HG03139 (cell line): ENCODE measurements at regions not wholly inside any gene's neighbourhood (a gene's known extent, or its start where the extent isn't known, plus 50 kb on each side); places are given as distances from the start of the nearest gene placed in this dataset.

Experiments
- ATAC-seq: cut with Tn5 transposase; IDR thresholded peaks from one replicate; pipeline ENCODE4 v1.9.1; 2021; ENCODE audit not compliant: unreplicated experiment

- ATAC-seq, result no peak
Measured at GRCh38 chr1:81032374-81032773, 768.4 kb upstream of the ADGRL2 start.

DNA sequence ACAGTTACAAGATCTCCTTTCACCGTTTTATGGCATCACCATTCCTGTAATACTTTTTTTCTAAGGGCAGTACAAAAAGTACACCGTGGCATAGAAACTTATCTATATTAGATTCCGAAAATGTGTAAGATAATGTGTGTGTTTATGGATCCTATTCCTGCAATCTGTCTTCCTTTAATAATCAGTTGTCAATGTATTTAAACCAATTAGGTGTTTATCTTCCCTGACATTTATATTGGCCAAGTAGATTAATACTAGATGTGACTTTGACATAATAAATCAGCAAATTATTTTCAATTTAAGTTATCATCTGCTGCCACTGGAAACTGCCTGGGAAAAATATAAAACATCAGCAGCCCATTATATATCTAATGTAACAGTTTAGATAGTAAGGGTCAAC is 770.3 kb upstream of the ADGRL2 start:
- no peak for ATAC-seq

DNA sequence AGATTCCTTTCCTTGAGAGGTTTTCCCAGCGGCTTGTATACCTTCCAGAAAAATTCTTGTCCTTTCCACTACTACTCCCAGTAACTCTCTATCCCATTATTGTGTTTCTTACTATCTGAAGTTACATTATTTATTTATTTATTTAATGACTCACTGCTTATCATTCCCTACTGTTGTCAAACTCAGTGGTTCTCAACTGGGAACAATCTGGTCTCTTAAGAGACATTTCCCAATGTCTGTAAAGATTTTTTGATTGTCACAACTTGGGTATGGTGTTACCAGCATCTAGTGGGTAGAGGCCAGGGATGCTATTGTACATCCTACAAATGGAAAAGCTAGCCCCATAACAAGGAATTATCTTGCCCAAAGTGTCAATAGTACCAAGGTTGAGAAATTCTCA is 771.5 kb upstream of the ADGRL2 start:
- ATAC-seq, result no peak

DNA sequence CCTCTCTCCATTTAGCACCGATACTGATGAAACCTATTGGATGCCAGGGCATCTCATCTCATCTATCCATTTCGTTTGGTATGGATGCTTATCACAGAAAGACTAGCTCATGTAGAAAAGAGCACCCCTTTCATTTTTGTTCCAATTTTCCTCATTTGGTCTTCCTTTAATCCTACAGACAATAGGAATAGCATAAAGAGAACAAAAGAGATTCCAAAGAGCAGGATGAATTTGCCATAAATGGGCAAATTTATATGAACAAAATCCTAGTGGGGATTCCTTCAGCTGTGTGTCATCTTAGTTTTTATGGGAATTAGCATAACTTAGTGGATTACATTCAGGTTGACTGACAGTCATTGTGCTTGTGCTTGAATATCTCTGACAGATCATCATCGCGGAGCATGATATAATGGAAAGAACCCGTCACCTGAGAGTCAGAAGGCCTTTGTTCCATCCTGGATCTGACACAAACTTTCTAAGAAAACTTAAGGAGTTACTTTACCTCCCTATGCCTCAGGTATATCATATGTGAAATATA is 777.5 kb upstream of the ADGRL2 start:
- no peak for ATAC-seq

DNA sequence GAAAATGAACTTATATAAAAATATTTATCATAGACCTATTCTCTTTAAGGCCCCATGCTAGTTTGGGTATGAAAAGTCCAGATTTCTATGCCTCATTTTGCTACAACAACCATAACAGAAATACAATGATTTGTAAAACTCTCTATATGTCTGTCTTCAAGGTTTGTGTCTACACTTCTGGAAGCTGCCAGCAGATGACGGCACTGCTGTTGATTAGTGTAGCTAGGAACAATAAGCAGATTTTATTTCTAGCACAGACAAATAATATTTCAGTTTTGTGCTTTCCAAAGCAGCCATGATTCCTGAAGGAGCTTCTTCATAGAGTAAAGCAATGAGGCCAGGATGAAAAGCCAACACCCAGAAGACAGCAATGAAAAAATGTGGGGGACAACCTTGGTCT is 779.6 kb upstream of the ADGRL2 start:
- ATAC-seq, result no peak

DNA sequence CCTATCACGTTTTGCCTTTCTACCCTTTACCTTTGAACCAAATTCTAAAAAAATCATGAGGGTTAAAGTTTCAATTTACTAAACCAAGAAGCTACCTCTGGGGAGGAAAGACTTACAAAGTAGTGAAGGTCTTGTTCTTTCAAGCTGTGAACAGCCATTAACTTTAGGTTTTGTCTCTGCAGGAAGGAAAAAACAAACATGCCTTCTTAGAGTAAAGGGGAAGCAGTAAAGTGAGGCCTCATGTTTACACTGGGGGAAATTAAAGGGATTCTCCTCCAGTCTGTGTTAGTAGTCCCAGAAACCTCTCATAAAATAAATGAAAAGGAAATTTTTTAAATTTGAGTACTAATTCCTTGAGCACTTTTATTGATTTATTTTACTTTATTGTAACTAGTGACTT is 780.2 kb upstream of the ADGRL2 start:
- ATAC-seq, result no peak

DNA sequence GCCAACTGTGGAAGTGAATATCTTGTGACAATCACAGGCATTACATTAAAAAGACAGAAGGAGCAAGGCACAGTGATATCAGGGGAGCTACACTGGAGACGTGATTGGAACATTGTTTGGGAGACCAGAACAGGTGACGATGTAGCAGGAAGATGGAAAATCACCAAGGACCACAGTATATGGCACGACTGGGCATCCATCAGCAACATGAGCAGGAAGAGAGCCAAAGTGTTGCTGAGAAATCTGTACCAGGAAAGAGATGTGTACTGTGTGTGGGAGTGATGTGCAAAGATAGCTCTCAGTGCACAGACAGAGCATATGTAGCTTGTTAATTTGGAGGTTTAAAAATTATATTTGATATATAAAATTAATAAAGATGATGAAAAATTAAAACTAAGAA is 790.6 kb upstream of the ADGRL2 start:
- ATAC-seq, result no peak

GRCh38 chr1:81008293-81008692 is 792.4 kb upstream of the ADGRL2 start:
- no peak for ATAC-seq

DNA sequence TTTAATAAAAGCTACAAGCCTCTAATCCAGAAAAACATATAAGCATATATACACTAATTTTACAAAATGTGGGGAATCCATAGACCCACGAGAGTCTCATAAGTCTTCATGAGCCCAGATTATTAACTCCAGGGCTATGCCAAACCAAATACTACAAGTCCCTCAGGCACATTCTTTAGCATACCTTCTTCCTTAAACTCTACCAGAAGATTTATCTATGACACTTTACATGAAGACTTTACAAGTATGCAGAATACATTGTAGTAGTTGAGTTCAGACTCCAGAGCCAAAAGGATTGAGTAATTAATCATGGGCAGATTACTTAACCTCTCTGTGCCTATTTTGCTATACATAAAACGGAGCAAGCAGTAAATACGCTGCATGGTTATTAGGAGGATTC is 793.7 kb upstream of the ADGRL2 start:
- ATAC-seq, result no peak

DNA sequence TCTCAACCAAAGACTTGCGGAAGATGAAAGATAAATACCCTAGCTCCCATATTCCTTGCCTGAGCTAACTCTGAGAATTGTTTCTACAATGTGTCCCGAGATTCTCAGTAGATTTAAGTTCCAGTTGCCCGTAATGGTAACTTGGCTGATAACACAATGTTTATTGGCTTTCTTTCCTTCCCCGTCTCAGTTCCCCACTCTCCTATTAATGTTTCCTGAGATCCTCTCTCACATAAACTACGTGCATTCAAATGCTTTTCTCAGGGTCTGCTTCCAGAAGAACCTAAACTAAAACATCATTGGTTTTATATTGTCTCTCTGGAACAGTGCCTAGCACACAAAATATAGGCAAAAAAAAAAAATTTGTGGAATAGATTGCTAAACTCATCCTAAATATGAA is 794.2 kb upstream of the ADGRL2 start:
- no peak for ATAC-seq

GRCh38 chr1:81004011-81004410 is 796.7 kb upstream of the ADGRL2 start:
- ATAC-seq, result no peak

DNA sequence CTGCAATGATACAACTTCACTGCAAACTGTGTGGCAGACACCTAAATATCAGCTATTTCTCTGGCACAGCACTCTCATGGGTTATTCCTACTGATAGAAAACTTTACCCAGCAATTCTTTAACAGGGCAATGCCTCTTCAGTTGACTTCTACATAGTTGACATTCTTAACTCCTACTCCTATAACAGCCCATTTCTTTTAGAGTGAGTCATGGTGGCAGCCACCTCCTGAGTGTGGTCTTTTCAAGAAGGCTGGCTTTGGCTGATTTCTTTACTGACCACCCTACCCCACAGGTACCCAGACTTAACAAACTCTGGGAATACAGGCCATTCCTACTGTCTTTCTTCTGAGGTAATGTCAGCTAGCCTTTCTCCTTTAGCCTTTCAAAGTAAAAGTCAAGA is 805.8 kb upstream of the ADGRL2 start:
- ATAC-seq, result no peak

DNA sequence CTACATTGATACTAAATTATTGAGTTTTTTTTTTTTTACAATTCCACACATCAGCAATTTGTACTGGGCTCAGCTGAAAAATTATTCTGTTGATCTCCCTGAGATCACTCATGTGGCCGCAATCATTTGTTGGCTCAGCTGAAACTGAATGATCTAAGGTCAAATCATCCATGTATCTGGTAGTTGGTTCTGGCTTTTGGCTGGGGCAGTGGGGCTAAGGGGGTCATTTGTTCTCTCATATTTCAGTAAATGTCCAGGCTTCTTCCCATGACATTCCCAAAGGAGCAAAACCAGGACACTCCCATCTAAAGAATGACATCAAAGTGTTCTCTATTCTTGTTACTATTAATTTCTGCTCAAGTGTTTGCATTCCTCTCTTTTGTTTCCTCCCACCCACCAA is 806.7 kb upstream of the ADGRL2 start:
- ATAC-seq, result no peak

- ATAC-seq, result no peak
Measured at GRCh38 chr1:80993154-80993980, 807.4 kb upstream of the ADGRL2 start.

- no peak for ATAC-seq
Measured at GRCh38 chr1:80989455-80989854, 811.3 kb upstream of the ADGRL2 start.

DNA sequence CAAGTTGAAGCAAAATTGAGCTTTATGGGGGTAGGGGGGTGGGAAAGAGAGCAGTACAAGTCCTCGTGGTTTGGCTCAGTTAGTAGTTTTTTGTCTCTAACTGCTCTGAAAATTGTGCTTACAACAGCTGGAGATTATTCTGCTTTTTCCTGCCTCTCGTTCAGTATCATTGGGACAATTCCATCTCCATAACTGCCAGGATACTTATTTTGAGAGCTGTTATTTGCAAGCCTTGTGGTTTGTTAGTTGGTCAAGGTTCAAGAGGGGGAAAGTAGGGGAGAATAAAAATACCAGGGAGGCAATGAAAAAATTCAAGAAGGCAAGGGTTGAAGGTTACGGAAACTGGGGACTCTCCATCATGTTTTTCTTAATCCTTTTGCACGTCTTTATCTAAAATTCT is 811.8 kb upstream of the ADGRL2 start:
- ATAC-seq, result no peak

GRCh38 chr1:80987824-80988223 is 812.9 kb upstream of the ADGRL2 start:
- no peak for ATAC-seq

DNA sequence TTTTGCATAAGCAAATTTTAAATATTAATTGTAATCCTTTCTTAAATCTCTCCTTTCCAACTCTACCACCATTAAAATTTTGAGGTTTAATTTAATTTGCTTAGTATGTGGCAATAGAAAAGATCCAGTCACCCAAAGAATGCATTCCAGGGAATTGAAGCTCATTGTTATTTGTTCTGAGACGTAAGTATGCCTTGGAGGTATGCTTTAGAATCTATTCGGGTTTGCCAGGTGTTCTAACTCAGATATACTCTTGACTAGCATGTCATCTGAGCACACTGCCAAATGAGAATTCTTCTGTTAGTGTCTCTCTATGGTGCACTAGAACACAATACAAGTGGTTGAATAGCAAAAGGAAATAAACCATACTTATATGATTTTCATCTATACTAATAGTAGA is 813.6 kb upstream of the ADGRL2 start:
- ATAC-seq, result no peak

DNA sequence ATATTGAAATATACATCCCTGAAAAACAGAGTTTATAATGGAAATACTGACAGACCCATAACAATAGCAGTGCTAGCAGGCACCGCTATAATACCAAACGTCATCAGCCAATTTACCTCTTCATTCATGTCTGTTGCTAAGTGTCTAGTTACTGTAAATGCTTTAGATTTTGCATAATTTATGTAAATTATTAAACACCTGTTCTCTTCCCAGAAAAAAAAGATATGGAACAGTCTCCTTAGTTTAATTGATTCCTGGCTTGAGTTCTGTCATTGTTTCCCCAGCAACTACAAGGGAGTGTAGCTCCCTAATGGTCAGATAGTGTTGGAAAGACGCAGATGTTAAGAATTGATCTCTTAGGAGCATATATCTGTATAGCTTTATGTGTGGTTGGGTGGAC is 817.9 kb upstream of the ADGRL2 start:
- ATAC-seq, result no peak

- no peak for ATAC-seq
Measured at GRCh38 chr1:80973101-80973500, 827.6 kb upstream of the ADGRL2 start.

DNA sequence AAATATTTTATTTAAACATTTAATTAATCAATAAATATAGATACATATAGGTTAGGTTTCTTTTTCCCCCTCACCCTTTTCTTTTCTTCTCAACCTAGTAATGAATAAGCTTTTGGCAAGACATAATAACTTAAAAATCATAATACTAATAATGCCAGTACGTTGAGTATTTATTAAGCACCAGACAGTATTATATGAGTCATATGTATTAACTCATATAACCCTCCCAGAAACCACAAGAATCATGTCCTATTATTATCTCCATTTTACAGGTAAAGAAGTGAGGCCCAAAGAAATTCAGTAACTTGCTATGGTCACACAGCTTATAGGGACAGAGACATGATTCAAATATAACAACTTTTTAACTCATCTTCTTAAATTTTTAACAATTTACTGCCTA is 834.5 kb upstream of the ADGRL2 start:
- ATAC-seq, result no peak

GRCh38 chr1:80962564-80962963 is 838.2 kb upstream of the ADGRL2 start:
- no peak for ATAC-seq
